ENCODE measurements at regions not wholly inside any gene's neighbourhood (a gene's known extent, or its start where the extent isn't known, plus 50 kb on each side); places are given as distances from the start of the nearest gene placed in this dataset.
A peak's percentile ranks its signal among the peaks of the same experiment; 100 is the strongest.
"Not testable (repeated sequence)": the region's sequence is repeated elsewhere in the genome, so short reads cannot be mapped to it uniquely, and the experiment has no call there.

DNA sequence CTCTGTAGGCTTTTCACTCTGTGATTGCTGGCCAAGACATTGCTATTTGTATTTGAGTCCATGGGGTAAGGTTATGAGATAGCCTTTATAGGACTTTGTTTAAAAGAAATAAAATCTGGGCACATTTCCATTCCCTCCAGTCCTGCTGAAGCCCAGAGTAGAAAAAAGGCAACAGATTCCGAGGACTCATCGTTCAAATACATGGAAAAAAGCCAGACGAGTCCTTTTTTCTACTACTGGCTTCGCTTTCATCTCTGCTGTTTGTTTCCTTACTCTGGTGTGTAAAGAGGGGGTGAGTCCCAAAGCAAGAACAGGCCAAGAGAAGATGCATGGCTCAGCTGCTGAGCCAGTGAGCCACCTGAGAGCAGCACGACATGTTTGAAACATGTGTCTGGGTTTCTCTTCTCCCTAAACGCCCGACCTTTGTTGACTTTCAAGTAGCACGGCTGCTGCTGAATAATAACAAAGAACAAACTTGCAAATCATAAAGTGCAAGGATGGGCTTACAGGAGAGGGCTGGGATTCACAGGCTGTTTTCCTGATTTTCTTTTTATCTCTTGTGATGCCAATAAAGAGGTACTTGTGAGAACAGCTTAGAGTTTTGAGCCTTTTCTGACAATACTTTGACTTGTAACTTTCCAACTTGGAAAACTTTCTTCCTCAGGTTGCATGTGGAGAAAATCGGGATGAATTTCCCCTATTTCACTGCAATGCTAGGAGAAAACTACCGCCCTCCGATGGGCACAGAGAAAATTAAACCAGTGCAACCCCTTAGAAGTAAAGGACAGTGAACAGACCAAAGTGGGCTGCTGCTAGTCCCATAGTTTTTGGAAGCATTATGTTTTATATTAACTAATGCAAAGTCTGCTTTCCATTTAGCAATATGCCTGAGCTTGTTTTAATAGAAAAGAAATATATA lies 195.2 kb upstream of the RAG2 start:
- no peak for DNase-seq

DNA sequence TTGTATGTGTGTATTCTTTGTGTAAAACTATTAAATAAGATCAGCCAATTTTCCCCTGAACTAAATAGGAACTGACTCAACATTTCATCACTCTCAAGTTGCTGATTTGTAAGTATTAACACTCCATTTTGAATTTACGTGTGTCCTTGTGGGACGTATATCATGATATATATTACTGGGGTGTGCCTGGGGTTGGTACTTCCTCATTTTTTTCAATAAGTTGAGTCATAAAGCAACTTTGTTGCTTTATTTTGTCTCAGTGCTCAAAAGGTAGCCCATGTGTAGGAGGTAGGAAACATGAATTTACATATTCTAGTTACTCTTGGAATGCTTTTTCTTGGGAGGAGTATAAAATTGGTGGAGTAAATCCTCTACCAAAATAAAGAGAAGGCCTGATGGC lies 193.9 kb upstream of the RAG2 start:
- DNase-seq: no peak

DNA sequence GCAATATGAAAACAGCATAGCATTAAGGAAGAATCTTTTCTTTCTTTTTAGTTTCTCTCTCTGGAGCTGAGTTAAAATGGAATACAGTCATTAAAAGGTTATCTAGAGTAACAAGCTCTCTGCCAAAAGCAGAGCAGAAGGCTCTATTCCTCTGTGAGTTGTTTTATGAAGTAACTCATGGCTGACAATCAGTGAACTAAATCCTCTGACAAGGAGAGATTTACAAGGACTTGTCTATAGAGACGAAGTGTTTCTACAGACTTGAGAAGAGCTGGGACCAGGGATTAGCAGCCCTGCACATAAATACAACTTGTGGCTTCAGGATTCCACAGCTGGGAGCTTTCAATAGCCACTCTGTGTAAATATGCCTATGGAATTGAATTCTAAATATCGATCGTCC lies 192.5 kb upstream of the RAG2 start:
- no peak for DNase-seq

- no peak for DNase-seq
These were observed 185.8 kb upstream of the RAG2 start for GRCh38 chr11:36783808-36784207.

GRCh38 chr11:36779791-36780190 lies 181.8 kb upstream of the RAG2 start:
- DNase-seq: no peak

GRCh38 chr11:36777311-36777710 lies 179.3 kb upstream of the RAG2 start:
- no peak for DNase-seq

- DNase-seq: no peak
These were observed 177.7 kb upstream of the RAG2 start for GRCh38 chr11:36775756-36776155.

DNA sequence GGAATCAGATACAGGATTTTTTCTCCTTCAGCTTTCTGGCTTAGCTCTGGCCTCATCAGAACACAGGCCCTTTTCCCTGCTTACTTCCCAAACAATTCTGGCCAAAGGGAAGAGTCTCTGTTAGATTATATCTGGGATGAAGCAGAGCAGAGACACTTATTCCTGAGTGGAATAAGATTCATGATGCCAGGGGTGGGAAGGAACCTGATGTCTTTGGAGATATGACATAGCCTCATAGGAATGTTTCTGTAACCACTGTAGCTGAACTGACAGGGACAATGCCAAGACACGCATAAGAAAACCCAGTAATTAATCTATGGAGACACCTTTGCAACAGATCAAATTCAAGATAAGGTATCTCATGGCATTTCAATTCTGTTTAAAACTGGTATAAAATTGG lies 177.1 kb upstream of the RAG2 start:
- DNase-seq: no peak

DNA sequence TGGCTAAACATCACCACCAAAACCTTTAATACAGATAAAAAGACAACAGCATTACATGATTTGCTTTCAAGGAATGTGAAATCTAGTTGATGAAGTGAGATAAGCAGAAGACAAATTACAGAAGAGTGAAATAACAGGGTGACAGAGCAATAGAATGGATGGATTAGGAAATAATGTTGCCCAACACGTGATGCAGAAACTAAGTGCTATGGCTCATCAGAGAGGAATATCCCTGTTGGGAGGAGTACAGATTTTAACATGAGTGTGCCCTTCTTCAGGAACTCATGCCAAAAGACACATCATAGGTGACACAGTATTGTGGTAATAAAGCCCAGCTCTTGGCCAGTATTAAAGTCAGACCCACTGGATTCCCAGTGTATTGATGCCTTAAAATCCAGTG lies 176.6 kb upstream of the RAG2 start:
- no peak for DNase-seq

GRCh38 chr11:36763187-36763586 lies 165.2 kb upstream of the RAG2 start:
- no peak for DNase-seq

DNA sequence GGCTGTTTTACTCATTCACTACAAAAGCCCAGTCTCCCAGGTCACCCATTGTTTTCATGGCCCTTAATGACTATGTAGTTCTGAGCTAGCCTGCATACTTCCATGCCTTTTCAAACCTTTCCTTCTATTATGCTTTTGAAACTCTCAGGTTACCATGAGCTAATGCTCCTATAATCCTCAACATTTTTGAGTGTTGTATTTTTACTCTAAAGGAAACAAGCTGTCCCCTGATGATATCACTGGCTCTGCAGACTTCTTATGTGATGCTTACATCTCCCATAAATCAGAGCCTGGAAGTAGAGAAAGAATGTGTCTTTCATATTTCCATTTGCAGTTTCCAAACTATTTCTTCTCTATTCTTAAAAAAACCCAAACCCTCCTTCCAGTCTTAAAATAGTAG lies 159.0 kb upstream of the RAG2 start:
- no peak for DNase-seq

GRCh38 chr11:36753960-36754359 lies 155.9 kb upstream of the RAG2 start:
- no peak for DNase-seq

DNA sequence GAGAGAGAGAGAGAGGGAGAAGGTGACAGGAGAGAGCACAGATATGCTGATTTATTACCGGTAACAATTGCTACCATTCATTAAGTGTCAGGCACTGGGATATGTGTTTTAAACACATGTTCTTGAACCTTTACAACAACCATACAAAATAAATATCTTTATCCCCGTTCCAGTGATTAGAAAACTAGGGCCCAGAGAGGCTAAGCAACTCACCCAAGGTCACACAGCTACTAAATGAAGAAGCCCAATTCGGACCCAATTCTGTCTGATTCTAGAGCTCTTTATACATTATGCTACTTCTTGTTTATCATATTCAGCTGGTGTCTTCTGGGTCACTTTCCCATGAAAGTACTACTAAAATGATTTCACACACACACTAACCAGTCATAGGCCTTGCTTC lies 154.0 kb upstream of the RAG2 start:
- DNase-seq: no peak

DNA sequence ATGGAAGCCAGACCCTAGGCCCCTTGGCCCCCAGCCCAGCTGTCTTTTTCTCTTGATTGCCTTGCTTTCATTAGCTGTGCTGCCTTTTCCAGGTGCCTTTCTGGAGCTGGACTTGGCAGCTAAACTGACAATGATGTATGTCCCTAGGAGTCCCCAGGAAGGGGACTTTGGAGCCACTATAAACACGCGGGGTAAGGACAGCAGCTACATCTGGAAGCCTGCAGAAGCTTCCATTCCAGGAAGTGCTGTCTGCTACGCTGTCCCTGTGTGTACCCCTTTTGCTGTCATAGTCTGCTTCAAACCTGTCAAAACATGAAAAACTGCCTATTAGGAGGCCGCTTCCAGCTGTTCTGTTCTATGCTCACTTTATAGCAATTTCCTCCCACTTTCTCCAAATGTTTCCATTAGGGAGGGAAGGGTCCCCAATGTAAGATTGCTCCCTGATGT lies 153.3 kb upstream of the RAG2 start:
- DNase-seq: no peak

- DNase-seq: no peak
These were observed 152.3 kb upstream of the RAG2 start for GRCh38 chr11:36750349-36750748.

DNA sequence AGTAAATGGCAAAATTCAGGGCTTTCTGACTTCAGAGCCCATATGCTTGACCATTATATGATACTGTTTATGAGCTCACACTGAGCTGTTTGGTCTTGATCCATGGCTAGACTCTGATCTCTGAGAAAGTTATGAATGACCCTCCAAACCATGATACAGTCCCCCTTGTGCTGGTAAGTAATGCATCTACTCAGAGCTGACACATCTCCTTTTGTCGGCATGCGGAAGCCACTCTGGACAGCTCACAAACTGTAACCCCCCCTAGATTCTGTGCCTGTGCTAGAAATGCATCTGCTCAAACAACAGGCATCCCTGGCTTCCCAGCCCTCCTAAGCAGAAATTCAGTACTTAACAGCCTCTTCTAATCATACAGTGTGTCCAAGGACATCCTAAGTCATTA lies 150.8 kb upstream of the RAG2 start:
- DNase-seq: no peak

- DNase-seq: peak; percentile 56
These were observed 149.1 kb upstream of the RAG2 start for GRCh38 chr11:36746886-36747710.

DNA sequence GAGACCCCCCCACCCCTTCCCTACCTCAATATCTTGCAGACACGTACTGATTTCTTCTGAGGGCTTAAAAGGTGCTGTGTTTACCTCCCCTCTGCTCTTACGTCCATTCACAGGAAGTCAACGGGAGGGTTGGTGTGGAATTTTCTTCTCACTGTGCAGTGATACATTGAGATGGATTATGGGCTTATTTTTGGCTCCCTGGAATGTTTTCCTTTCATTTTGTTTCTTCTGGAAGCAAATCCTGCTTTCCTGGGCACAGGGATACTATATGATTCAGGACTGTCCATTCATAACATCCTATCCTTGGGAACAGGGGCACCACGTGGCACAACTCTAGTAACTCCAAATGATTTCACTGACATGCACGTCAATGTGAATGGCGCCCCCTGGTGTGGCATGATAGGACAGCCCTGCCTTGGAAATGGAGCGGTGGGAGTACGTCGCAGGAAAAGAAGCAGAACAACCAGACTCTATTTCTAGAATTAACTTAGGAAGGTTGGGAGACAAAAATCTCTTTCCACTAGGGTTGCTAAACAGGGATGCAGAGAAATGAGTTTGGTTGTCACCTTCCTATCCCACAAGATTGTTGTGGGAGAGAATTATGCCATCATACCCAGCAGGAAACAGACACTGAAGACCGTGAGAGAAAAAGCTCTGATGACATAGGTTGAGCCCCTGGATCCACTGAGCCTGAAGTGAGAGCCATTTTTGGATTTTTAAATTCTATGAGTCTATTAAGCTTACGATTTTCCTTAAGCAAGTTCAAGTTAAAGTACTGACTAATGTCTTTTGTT lies 146.5 kb upstream of the RAG2 start:
- DNase-seq: no peak

- no peak for DNase-seq
These were observed 145.0 kb upstream of the RAG2 start for GRCh38 chr11:36743039-36743438.

- DNase-seq: no peak
These were observed 143.5 kb upstream of the RAG2 start for GRCh38 chr11:36741515-36741914.

DNA sequence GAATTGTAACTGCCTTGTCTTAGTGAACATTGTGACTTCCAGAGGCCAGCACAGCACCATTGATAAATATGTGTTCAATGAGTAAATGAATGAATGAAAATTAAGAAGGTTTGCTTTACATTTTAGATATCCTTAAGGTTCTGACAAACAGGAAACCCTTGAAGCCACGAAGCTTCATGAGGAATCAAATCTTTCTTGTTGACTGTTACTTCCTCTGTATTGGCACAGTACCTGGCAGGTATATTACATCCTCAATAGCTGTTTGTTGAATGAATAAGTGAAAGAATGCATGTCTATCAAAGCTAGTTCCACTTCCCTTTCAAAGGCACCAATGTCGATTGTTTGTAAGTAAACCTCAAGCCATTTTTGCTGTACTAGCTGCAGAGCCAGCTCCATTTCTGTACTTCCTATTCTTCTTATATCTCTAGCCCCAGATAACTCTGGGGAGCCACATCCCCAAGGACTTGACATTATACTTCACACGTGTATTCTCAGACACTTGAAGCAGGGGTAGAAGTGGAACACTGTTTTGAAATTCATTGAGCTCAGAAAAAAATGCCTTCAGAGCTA lies 140.3 kb upstream of the RAG2 start:
- no peak for DNase-seq

DNA sequence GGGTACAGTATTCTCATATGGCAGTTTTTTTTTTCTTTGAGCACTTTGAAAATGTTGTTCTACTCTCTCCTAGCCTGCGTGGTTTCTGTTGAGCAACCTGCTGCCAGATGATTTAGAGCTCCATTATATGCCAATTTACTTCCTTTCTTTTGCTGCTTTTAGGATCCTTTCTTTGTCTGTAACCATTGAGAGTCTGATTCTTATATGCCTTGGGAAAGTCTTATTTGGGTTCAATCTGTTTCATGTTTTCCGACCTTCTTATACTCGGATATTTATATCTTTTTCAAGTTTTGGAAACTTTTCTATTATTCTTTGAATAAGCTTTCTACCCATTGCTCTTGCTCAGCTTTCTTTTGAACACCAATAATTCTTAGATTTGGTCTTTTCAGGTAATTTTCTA lies 138.1 kb upstream of the RAG2 start:
- no peak for DNase-seq

DNA sequence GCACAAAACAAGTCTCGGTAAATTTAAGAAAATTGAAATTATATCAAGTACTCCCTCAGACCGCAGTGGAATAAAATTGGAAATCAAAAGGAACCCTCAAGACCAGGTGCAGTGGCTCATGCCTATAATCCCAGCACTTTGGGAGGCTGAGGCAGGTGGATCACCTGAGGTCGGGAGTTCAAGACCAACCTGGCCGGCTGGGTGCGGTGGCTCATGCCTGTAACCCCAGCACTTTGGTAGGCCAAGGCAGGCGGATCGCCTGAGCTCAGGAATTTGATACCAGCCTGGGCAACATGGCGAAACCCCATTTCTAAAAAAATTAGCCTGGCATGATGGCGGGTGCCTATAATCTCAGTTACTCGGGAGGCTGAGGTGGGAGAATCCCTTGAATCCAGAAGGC lies 135.7 kb upstream of the RAG2 start:
- not testable (repeated sequence) for DNase-seq

All from DMS79 (cell line).